LNCaP clone FGC (cell line): ENCODE measurements at regions not wholly inside any gene's neighbourhood (a gene's known extent, or its start where the extent isn't known, plus 50 kb on each side); places are given as distances from the start of the nearest gene placed in this dataset.

Source experiments
- DNase-seq: peaks from one replicate; pipeline ENCODE4 v3.0.0-alpha.2; 2011; ENCODE audit warnings: low read depth
- H3K4me3 ChIP-seq: 2 replicates; pipeline ENCODE4 v1.5.1; 2011; ENCODE audit warnings: mild to moderate bottlenecking, low read depth, low read length, control low read depth
- TF ChIP-seq, protein P1 (sequence below): IDR thresholded peaks from 2 replicates; pipeline ENCODE4 v1.5.1; 2012; ENCODE audit warnings: mild to moderate bottlenecking; ENCODE audit not compliant: control insufficient read depth, insufficient read depth; ENCODE audit errors: extremely low read depth

DNA sequence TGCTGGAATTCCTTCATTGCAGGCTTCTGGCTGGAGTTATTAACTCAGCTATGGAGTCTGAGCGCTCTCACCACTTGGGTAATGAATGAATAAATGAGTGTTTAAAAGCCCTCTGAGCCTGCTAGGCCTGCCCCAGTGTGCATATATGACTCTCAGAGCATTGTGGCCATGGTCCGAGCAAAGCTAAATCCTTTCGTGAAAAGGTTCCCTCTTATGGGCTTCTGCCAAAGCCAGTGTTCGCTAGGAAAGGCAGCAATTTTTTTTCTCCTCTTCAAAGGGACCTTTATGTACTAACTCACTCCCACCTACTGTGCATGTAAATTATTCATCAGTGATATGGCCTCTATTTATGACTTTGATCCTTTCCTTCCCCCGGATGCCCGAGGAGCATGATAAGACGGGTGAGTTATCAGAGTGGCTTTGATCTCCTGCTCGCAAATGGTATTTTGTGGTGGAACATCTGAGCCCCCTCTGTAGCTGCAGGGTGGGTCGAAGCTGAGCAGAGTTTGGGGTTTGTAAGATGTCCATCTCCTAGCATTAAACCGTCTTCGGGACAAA is 88.6 kb downstream of the LINC00237 start:
- DNase-seq = no peak
- TF ChIP-seq, protein P1, sequence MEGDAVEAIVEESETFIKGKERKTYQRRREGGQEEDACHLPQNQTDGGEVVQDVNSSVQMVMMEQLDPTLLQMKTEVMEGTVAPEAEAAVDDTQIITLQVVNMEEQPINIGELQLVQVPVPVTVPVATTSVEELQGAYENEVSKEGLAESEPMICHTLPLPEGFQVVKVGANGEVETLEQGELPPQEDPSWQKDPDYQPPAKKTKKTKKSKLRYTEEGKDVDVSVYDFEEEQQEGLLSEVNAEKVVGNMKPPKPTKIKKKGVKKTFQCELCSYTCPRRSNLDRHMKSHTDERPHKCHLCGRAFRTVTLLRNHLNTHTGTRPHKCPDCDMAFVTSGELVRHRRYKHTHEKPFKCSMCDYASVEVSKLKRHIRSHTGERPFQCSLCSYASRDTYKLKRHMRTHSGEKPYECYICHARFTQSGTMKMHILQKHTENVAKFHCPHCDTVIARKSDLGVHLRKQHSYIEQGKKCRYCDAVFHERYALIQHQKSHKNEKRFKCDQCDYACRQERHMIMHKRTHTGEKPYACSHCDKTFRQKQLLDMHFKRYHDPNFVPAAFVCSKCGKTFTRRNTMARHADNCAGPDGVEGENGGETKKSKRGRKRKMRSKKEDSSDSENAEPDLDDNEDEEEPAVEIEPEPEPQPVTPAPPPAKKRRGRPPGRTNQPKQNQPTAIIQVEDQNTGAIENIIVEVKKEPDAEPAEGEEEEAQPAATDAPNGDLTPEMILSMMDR = no peak
- no peak overlapping the region for H3K4me3 ChIP-seq

DNA sequence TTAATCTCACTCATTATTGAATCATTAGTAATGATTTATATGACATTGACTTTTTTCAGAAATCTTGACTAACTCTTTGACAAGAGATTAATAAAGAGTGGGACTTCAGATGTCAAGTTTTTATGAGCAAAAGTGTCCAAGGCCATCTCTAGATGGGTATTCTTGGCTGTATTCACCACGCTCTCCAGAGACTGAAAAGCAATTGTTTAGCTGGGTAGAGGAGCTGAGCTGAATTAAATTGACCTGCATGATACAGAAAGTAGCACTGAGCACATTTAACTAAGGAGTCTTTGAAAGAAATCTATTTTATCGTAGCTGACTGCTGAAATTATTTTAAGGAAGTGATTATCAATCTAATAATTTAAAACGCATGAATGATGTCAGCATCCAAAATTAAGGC is 89.4 kb downstream of the LINC00237 start:
- H3K4me3 ChIP-seq = no peak overlapping the region
- DNase-seq = no peak
- TF ChIP-seq, protein P1 = no peak

DNA sequence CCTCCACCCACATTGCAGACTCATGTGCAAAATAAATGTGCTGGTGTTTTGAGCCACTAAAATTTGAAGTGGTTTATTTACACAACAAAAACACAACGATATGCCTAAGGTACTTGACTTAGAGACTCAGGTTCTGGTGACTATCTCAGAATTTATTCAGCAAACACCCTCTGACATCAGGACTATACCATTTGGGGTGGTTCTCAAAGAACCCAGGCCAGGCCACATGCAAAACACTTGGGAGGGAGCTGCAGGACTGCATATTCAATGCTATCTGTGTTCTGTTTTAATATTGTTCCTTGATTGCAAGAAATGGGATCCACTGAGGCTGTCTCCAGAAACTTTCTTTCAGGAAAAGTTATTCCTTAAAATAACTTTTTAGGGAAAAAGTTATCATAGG is 91.6 kb downstream of the LINC00237 start:
- TF ChIP-seq, protein P1 = no peak
- H3K4me3 ChIP-seq = no peak overlapping the region
- DNase-seq = no peak

DNA sequence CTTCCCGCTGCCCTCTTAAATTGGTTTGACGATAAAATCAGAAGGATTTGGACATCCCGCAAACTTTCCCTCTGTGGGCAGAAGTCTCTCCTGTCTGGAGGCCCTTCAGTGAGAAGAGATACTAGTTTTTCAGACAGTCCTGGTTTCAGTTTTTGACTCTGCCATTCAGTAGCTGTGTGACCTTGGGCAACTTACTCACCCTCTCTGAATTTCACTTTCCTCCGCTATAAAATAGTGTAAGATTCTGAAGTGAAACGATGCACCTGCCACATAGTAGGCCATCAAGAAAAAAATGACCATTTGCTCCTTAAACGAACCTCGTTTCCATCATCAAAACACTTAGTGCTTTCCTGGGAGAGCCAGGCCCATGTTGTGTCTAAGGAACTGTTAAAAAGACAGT is 97.2 kb downstream of the LINC00237 start:
- no peak overlapping the region for H3K4me3 ChIP-seq
- TF ChIP-seq, protein P1 = no peak
- no peak for DNase-seq

DNA sequence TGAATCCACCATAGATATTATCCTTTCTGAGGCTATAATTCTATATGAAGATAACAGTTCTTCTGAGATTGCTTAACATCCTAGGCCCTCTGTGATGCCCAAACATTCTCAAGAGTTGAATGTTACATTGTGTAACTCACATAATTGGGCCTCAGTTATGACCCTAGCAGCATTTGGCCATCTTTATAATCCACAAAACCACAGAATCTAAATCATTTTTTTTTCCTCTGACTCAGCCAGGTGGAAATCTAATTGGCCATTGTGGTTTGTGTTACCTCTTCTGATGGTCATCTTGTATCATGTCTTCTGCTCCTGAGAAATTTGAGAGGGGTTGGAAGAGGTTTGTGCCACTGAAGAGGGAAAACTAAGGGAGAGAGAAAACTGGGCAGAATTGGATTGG is 99.5 kb downstream of the LINC00237 start:
- TF ChIP-seq, protein P1 = no peak

DNA sequence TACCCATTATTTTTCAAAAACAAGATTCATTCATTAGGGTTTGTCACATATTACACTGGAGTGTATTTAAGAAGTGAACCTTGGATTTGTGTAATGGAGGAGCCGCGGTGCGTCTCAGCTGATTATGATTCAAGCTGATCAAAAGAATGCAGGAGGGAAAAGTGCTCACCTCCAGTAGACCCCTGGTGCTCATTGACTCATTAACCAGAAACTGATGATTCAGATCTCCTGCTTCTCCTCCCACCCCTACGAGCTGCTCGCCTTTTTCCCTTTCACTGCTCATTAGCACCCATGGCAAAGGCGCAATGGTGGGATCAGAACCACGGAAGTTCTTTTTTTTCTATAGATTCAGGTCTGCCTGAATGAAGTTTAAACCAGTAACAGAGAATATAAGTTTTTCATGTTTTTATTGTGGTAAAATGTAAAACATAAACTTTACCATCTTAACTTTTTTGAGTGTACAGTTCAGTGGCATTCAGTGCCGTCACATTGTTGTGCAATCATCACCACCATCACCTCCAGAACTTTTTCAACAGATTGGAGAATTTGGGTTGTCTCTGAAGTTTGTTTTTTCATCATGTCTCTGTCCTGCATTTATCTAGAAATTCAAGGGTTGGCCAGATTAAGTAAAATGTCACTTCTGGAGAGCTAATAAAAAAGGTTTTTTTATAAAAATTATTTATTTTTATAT is 101.6 kb downstream of the LINC00237 start:
- no peak overlapping the region for H3K4me3 ChIP-seq
- no peak for DNase-seq
- TF ChIP-seq, protein P1 = no peak

More for the DNA sequence above, 99.5 kb downstream of the LINC00237 start:
- no peak for DNase-seq
- H3K4me3 ChIP-seq = no peak overlapping the region

DNA sequence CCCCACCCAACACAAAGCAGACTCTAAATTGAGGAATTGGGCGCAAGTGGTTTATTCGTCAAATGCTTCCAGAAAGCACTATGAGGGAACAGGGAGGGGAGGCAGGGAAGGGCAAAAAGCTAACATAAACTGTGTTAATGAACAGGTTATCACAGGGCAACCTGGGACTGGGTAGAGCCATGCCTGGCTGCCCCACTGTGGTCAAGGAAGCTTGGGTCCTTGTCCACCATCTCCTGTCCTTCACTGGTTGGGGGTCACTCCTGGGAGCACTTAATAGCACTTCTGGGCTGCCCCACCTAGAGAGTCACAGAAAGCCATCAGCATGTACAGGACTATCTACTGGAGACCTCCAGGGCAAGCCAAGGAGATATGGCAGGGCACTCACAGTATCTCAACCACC is 102.3 kb downstream of the LINC00237 start:
- H3K4me3 ChIP-seq = no peak overlapping the region
- TF ChIP-seq, protein P1 = no peak
- no peak for DNase-seq
